GM13977 (cell line): ENCODE measurements at regions not wholly inside any gene's neighbourhood (a gene's known extent, or its start where the extent isn't known, plus 50 kb on each side); places are given as distances from the start of the nearest gene placed in this dataset.

Source experiments
- DNase-seq: peaks from one replicate; pipeline ENCODE4 v3.0.0; 2012; ENCODE audit warnings: low spot score
- in situ Hi-C: fragments of 300-500 bp; cut with MboI; formaldehyde crosslinking; loops from one replicate; pipeline ENCODE4 v1.12.0; 2022; ENCODE audit warnings: low sequenced_read_pairs, low pct_unique_long_range_greater_than_20kb, mixed read lengths, inconsistent platforms; ENCODE audit not compliant: unreplicated experiment
- TF ChIP-seq, protein P1 (sequence below): IDR thresholded peaks from 2 replicates; pipeline ENCODE4 v1.5.1; 2012; ENCODE audit warnings: mild to moderate bottlenecking, control low read depth; ENCODE audit not compliant: insufficient read depth; ENCODE audit errors: extremely low read depth, missing control alignments

DNA sequence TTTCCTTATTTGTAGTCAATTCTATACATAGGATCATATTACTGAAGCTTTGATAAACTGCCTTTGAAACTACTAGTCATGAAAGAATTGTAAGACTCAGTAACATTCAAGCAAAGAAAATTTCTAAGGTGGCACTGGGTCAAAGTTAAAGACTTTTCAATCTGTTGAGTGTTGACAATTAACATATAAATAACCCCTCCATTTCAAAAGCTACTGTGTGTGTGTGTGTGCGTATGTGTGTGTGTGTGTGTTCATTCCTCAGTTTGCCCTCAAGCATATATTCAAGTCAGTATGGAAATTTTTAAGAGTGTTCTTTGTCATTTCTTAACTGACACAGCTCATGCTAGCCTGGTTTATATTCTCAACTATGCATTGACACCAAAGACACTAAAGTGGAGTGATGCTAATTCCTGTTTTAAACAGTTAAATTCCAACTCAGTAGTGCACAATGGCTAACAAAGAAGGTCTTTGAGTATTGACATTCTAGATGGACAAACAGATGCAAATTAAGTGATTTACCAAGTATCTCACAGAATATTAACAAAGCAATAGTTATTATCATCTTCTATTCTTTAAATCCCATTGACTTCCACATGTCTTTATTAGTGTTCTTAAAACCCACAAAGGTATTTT is 314.8 kb upstream of the GRM3 start:
- DNase-seq = no peak
- TF ChIP-seq, protein P1, sequence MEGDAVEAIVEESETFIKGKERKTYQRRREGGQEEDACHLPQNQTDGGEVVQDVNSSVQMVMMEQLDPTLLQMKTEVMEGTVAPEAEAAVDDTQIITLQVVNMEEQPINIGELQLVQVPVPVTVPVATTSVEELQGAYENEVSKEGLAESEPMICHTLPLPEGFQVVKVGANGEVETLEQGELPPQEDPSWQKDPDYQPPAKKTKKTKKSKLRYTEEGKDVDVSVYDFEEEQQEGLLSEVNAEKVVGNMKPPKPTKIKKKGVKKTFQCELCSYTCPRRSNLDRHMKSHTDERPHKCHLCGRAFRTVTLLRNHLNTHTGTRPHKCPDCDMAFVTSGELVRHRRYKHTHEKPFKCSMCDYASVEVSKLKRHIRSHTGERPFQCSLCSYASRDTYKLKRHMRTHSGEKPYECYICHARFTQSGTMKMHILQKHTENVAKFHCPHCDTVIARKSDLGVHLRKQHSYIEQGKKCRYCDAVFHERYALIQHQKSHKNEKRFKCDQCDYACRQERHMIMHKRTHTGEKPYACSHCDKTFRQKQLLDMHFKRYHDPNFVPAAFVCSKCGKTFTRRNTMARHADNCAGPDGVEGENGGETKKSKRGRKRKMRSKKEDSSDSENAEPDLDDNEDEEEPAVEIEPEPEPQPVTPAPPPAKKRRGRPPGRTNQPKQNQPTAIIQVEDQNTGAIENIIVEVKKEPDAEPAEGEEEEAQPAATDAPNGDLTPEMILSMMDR = no peak
- in situ Hi-C loops = no loop called here

DNA sequence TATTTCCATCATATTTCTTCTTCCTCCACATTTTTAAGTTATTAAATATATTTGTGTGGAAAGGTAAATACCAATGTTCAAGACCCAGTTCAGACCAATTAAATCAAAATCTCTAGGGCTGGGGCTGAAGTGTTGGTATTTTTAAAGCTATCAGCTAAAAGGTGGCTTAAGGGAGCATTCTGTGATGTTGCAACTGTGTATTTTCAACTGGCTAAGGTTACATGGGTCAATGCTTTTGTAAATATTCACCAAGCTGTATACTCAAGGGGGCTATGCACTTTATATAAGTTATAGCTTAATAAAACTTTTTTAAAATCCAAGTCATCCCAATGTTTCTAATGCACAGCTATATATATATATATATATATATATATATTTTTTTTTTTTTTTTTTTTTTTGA is 316.9 kb upstream of the GRM3 start:
- DNase-seq = no peak
- in situ Hi-C loops = no loop called here
- TF ChIP-seq, protein P1 = no peak

DNA sequence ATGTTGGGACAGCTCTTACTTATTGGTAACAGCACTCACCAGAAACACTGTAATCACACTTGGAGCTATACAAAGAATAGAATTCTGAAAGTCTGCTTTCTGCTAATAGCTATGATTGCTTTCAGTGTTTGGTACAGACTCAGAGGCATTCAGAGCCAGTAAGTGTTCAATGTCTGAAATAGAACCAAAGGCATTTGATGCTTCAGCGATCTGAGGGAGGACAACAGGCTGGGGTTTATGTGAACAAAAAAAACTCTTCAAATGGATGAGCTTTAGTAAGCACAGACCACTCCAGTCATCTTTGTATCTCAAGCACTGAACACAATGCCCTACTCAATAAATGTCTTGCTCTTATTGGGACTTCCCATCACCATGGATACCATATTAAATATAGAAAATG is 322.8 kb upstream of the GRM3 start:
- TF ChIP-seq, protein P1 = no peak
- no peak for DNase-seq

DNA sequence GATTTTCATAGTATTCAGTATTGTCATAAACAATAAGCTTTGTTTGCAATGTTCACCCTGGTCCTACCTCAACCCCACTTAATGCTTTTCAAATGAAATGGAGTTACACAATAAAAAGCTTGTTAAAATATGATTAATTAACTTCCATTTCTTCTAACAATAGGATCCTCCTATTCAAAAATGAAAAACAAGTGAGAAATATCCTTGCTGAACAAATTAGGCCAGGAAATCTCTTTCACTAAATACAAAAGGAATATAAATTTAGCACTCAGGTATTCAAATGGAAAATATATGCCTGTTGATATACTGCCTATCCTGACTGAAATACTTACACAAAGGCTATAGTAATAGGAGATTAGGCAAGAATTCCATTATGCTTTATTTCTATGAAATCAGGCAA is 323.4 kb upstream of the GRM3 start:
- TF ChIP-seq, protein P1 = no peak
- in situ Hi-C loops = no loop called here
- no peak for DNase-seq

More for the DNA sequence above, 322.8 kb upstream of the GRM3 start:
- in situ Hi-C loops = no loop called here

DNA sequence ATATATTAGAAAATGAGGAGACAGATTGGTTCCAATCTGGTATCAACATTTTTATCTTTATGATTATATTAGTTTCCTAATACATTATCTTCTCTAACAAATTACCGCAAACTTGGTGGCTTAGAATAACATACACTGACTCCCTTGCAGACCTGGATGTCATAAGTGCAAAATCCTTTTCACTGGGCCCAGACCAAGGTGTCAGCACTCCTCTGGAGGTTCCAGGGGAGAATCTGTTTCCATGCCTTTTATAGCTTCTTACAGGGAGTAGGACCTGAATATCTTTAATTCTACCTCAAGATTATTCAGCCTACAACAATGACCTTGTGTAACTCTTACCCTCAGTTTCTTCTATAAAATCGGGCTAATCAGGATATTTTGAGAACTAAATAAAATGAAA is 329.9 kb upstream of the GRM3 start:
- in situ Hi-C loops = no loop called here
- TF ChIP-seq, protein P1 = no peak
- DNase-seq = no peak

DNA sequence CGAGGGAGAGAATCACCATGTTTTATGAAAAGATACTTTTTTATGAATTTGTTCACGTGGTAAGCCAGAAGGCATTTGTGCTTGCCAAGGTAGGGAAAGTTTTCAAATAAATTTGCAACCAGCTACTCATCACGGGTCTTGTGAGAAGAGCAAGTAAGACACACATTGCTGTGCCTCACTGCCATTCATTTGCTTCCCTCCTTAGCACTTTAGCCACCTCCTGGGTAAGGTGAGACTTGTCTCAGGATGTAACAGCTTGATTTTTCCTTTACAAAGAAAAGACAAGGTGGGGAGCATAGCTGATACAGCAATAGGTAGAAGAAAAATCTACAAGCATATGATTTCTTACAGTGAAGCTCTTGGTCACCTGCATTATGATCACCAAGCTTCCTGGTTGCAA is 342.4 kb upstream of the GRM3 start:
- in situ Hi-C loops = no loop called here
- TF ChIP-seq, protein P1 = no peak
- DNase-seq = no peak

DNA sequence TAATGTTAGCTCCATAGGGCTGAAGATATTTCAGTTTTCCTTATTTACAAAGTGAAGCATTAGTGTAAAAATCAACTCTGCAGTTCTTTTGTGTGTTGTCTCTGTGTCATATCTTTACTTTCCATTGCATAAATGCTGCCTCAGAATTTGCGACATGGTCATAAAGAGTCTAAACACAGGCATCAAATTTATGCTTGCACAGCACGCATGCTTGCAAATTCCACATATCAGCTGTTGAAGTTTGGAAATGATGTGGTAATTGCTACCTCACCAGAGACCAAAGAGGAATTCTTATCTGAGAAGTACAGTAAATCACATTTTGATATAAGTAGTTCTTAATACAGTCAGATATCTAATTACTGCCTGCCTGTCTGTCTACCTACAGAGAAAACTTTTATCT is 348.2 kb upstream of the GRM3 start:
- no peak for DNase-seq
- TF ChIP-seq, protein P1 = no peak
- in situ Hi-C loops = no loop called here
